GM10248 (cell line): ENCODE measurements at regions not wholly inside any gene's neighbourhood (a gene's known extent, or its start where the extent isn't known, plus 50 kb on each side); places are given as distances from the start of the nearest gene placed in this dataset.

Experiments used
- CTCF ChIA-PET: fragments of 300-600 bp; sonication (Branson Sonifier 250); formaldehyde crosslinking; extraction: SDS; loops from one replicate; lab custom pipeline; 2021; ENCODE audit warnings: antibody characterized with exemption; lab: Yijun Ruan, JAX
- POLR2A ChIA-PET: fragments of 350-650 bp; sonication (Branson Sonifier 250); formaldehyde crosslinking; extraction: SDS; loops from one replicate; lab custom pipeline; 2020; ENCODE audit warnings: antibody characterized with exemption; lab: Yijun Ruan, JAX
- DNase-seq: peaks from one replicate; pipeline ENCODE4 v3.0.0; 2012; ENCODE audit errors: extremely low spot score
- TF ChIP-seq, protein P1 (sequence below): IDR thresholded peaks from 2 replicates; pipeline ENCODE4 v1.5.1; 2012; ENCODE audit warnings: mild to moderate bottlenecking, low read depth; ENCODE audit errors: extremely low read depth, missing control alignments, control extremely low read depth

DNA sequence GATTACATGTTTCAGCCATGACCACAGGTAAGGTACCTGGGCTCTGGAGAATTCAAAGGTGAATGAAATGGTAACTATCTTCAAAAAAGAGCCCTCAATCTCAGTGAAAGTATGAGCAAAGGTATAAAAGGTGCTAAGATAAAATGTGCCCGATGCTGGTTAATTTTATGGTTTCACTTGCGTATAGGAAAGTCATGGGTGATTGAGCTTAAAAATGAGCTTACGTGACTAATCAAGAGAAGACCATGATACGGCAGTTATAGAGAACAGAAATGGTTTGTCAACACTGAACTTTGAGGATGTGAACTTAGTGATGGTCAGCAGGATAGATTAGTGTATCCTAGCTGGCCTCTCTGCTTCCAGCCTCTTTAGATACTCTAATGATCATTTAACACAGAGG lies 320.1 kb downstream of the DEPDC1B start:
- CTCF ChIA-PET, result interaction anchor here (1.0 to 3.3 kb wide), 4 partner anchors 9 to 566 kb away, joined by 3 to 13 read pairs (median 6); no protein-coding TSS in a partner anchor
- DNase-seq, result no peak
- POLR2A ChIA-PET, result no interaction called here
- TF ChIP-seq, protein P1, sequence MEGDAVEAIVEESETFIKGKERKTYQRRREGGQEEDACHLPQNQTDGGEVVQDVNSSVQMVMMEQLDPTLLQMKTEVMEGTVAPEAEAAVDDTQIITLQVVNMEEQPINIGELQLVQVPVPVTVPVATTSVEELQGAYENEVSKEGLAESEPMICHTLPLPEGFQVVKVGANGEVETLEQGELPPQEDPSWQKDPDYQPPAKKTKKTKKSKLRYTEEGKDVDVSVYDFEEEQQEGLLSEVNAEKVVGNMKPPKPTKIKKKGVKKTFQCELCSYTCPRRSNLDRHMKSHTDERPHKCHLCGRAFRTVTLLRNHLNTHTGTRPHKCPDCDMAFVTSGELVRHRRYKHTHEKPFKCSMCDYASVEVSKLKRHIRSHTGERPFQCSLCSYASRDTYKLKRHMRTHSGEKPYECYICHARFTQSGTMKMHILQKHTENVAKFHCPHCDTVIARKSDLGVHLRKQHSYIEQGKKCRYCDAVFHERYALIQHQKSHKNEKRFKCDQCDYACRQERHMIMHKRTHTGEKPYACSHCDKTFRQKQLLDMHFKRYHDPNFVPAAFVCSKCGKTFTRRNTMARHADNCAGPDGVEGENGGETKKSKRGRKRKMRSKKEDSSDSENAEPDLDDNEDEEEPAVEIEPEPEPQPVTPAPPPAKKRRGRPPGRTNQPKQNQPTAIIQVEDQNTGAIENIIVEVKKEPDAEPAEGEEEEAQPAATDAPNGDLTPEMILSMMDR, result no peak

DNA sequence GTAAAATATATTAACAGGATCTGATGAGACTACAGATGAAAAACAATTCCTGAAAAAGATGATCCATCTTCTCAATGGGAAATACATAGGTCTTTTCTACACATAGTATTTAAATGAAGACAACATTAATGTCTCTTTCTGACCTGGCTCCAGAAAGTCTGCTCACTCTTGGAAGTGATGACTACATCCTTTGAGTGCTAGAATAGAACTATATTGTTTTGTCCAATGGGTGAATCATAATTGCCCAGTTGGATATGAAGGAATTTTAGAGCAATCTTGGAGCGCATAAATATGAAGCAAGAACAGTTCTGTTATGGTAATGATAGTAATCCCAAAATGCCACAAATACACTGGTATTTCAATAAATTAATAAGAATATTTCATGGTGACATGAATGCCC lies 322.1 kb downstream of the DEPDC1B start:
- TF ChIP-seq, protein P1, result no peak
- ChIA-PET CTCF (no interaction called here), POLR2A (no interaction called here)
- no peak for DNase-seq

DNA sequence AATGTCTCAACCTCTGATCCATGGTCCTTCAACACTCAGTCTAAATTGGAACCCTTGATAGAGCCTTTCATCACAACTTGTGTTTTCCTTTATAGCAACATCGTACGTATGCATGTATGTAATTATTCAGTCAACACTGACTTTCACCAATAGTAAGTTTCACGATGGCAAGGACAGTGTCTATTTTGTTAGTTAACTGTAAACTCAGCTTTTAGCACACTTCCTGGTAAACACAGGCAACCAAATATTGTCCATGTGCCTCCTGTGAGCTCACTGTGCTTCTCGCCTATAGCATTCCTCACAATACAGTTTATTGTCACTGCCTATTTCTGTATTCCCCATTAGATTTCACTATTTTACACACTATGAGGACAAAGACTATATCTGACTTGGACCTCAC lies 323.1 kb downstream of the DEPDC1B start:
- DNase-seq, result no peak
- ChIA-PET POLR2A (no interaction called here), CTCF (no interaction called here)
- TF ChIP-seq, protein P1, result no peak

- CTCF ChIA-PET, result interaction anchor here (1.1 to 1.5 kb wide), 2 partner anchors 10 kb away, joined by 3 to 4 read pairs; no protein-coding TSS in a partner anchor
- POLR2A ChIA-PET, result no interaction called here
- DNase-seq, result no peak
- TF ChIP-seq, protein P1, result no peak
These were observed 325.6 kb downstream of the DEPDC1B start for GRCh38 chr5:60374409-60374808.

DNA sequence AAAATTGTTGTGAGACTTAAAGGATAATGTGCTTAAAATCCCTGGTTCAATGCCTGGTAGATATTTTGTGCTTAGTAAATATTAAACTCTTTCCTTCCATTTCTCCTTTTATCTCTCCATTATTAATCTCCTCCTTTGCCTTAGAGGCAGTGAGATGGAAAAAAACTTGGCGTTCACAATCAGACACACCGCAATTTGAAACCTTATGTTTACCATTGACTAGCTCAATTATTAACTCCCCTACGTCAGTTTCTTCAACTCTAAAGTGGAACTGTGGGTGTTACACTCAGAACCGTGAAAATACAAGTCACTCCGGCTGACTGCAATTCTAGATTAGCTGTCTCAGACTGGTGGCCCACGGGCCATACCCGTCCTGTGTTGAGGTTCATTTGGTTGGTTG lies 327.2 kb downstream of the DEPDC1B start:
- CTCF ChIA-PET, result interaction anchor here (2.0 kb wide), 1 partner anchor 10 kb away, joined by 6 read pairs; no protein-coding TSS in a partner anchor
- no peak for DNase-seq
- POLR2A ChIA-PET, result no interaction called here
- TF ChIP-seq, protein P1, result no peak

DNA sequence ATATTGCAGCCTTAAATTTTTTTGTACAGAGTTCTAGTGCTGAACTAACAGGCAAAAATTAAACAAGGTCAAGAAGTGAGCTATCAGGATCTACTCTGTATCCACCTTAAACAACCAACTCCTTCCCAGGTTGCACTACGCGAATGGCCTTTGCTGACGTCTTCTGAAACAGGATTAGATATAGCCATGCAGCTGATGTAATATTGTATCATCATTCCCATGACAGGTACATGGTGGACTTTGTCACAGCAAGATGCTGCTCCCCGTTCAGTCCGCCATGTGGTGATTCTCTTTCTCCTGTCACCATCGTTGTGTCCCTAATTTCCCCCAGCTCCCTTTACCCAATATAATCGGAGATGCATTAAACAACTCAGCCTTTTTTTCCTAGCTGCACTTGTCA lies 328.9 kb downstream of the DEPDC1B start:
- no peak for DNase-seq
- CTCF ChIA-PET, result interaction anchor here (0.8 to 2.9 kb wide), 6 partner anchors 9 to 561 kb away, joined by 3 to 10 read pairs (median 4); no protein-coding TSS in a partner anchor
- TF ChIP-seq, protein P1, result no peak
- POLR2A ChIA-PET, result no interaction called here
